ENCODE measurements at regions not wholly inside any gene's neighbourhood (a gene's known extent, or its start where the extent isn't known, plus 50 kb on each side); places are given as distances from the start of the nearest gene placed in this dataset.

GRCh38 chr9:109641372-109641659, 138.7 kb upstream of the PALM2AKAP2 start:
- WGBS = 43% methylated on average over 8 of the region's 8 CpGs
- H3K4me3 ChIP-seq (ENCODE audit: low read depth in 1 of 3, low read length in 3 of 3) = no peak overlapping the region
- H3K9me3 ChIP-seq (ENCODE audit: control insufficient read depth in 4 of 4, low read length in 3 of 4) = no peaks in the 10 kb centered on the region
- H3K27me3 ChIP-seq (ENCODE audit: control insufficient read depth in 4 of 4, insufficient read depth in 4 of 4, low read length in 3 of 4) = peaks cover 0 to 7% (median 3%) of the 10 kb centered on the region in 4 donors
- H3K36me3 ChIP-seq (ENCODE audit: control insufficient read depth in 4 of 4, insufficient read depth in 3 of 4, low read depth in 1 of 4, low read length in 3 of 4) = no peaks in the 10 kb centered on the region
- H3K9ac ChIP-seq (ENCODE audit: low read depth in 1 of 2, low read length in 2 of 2) = no peak overlapping the region
- no peak for DNase-seq (ENCODE audit: low spot score)
- H3K4me1 ChIP-seq (ENCODE audit: control insufficient read depth in 4 of 4, insufficient read depth in 4 of 4, low read length in 3 of 4) = peaks cover 7 to 15% (median 14%) of the 10 kb centered on the region in 4 donors
- no peak overlapping the region for H3K27ac ChIP-seq (ENCODE audit: low read depth in 1 of 2, low read length in 2 of 2)
- TF ChIP-seq TAF1 (conservative IDR thresholded peaks at IDR 0.05) = no peak
- TF ChIP-seq FOXA2 (IDR thresholded peaks at IDR 0.05) = no peak
- TF ChIP-seq SP1 (IDR thresholded peaks at IDR 0.05) = no peak
- no peak for TF ChIP-seq JUND (IDR thresholded peaks at IDR 0.05)
- no peak for TF ChIP-seq GABPA (IDR thresholded peaks at IDR 0.05 in 1 of 2, conservative IDR thresholded peaks at IDR 0.05 in 1 of 2)
- no peak for TF ChIP-seq HNF4A (conservative IDR thresholded peaks at IDR 0.05)
- no peak for TF ChIP-seq RXRA (IDR thresholded peaks at IDR 0.05)
- TF ChIP-seq MAX (IDR thresholded peaks at IDR 0.05) = no peak
- TF ChIP-seq REST (IDR thresholded peaks at IDR 0.05) = no peak
- TF ChIP-seq NR2F2 (IDR thresholded peaks at IDR 0.05) = no peak
- no peak for TF ChIP-seq FOXA1 (IDR thresholded peaks at IDR 0.05)
- no peak for TF ChIP-seq CTCF (IDR thresholded peaks at IDR 0.05; ENCODE audit: low read depth, low read length, missing input control)
- no peak for TF ChIP-seq ZBTB33 (IDR thresholded peaks at IDR 0.05)
- no peak for TF ChIP-seq YY1 (IDR thresholded peaks at IDR 0.05)

- DNase-seq (ENCODE audit: low spot score) = no peak
- Histone ChIP-seq H3K4me3 (ENCODE audit: low read depth in 1 of 3, low read length in 3 of 3) (no peak overlapping the region), H3K4me1 (ENCODE audit: control insufficient read depth in 4 of 4, insufficient read depth in 4 of 4, low read length in 3 of 4) (no peaks in the 10 kb centered on the region), H3K27me3 (ENCODE audit: control insufficient read depth in 4 of 4, insufficient read depth in 4 of 4, low read length in 3 of 4) (no peaks in the 10 kb centered on the region), H3K27ac (ENCODE audit: low read depth in 1 of 2, low read length in 2 of 2) (no peak overlapping the region), H3K9me3 (ENCODE audit: control insufficient read depth in 4 of 4, low read length in 3 of 4) (no peaks in the 10 kb centered on the region), H3K36me3 (ENCODE audit: control insufficient read depth in 4 of 4, insufficient read depth in 3 of 4, low read depth in 1 of 4, low read length in 3 of 4) (no peaks in the 10 kb centered on the region), H3K9ac (ENCODE audit: low read depth in 1 of 2, low read length in 2 of 2) (no peak overlapping the region)
- no peak for TF ChIP-seq HNF4G (IDR thresholded peaks at IDR 0.05)
- TF ChIP-seq RAD21 (IDR thresholded peaks at IDR 0.05) = no peak
- 81% methylated on average over 1 of the region's 1 CpG for WGBS
Measured at GRCh38 chr9:109652112-109652511, 127.9 kb upstream of the PALM2AKAP2 start.

All from liver (tissue), 8 donors.